T-cell (primary cell): ENCODE measurements at regions not wholly inside any gene's neighbourhood (a gene's known extent, or its start where the extent isn't known, plus 50 kb on each side); places are given as distances from the start of the nearest gene placed in this dataset.

ENCODE experiments used
- ATAC-seq, 4 experiments: fragments of 200-7000 bp in 3 of 4; fragments of 150-1000 bp in 1 of 4; cut with Tn5 transposase; replicated peaks in 1 of 4; 1 replicate in 3 of 4; 2 replicates in 1 of 4; pipeline ENCODE4 v1.10.0; 2021; ENCODE audit warnings: moderate library complexity in 3 of 4, mild to moderate bottlenecking in 2 of 4, moderate number of reproducible peaks in 1 of 4
- CTCF ChIA-PET, 2 donors: fragments of 300-600 bp; sonication (Branson Sonifier 250); formaldehyde crosslinking; loops; one replicate each; lab custom pipeline; 2022; ENCODE audit warnings: antibody characterized with exemption in 2 of 2; lab: Charles Lee
- POLR2A ChIA-PET, 2 donors: fragments of 300-600 bp; sonication (Branson Sonifier 250); formaldehyde crosslinking; loops; one replicate each; lab custom pipeline; 2022; ENCODE audit warnings: antibody characterized with exemption in 2 of 2; lab: Charles Lee
- DNase-seq, 35 experiments: peaks; one replicate each; pipeline versions ENCODE4 v3.0.0 to v3.0.0-alpha.2; 2013 to 2023
- H3K27ac ChIP-seq: one replicate; pipeline ENCODE4 v1.5.1; 2013; ENCODE audit warnings: low read length
- H3K27me3 ChIP-seq, 2 experiments: replicated peaks in 1 of 2; 1 replicate in 1 of 2; 2 replicates in 1 of 2; pipeline versions ENCODE4 v1.6.1 to v1.7.0; 2013; ENCODE audit warnings: low read length in 1 of 2, mixed read lengths in 1 of 2; ENCODE audit not compliant: control insufficient read depth in 2 of 2, insufficient read depth in 2 of 2; ENCODE audit errors: extremely low read depth in 1 of 2
- H3K36me3 ChIP-seq, 2 donors: 1 replicate in 1 of 2; 2 replicates in 1 of 2; pipeline versions ENCODE4 v1.6.1 to v1.7.0; 2013; ENCODE audit warnings: low read length in 1 of 2; ENCODE audit not compliant: control insufficient read depth in 2 of 2, insufficient read depth in 1 of 2; ENCODE audit errors: extremely low read depth in 1 of 2
- H3K4me1 ChIP-seq, 2 experiments: 1 replicate in 1 of 2; 2 replicates in 1 of 2; pipeline versions ENCODE4 v1.6.1 to v1.7.0; 2013; ENCODE audit warnings: low read length in 2 of 2, mixed read lengths in 1 of 2; ENCODE audit not compliant: insufficient read depth in 2 of 2, control insufficient read depth in 1 of 2; ENCODE audit errors: extremely low read depth in 1 of 2
- H3K4me3 ChIP-seq, 2 donors: 1 replicate in 1 of 2; 2 replicates in 1 of 2; pipeline versions ENCODE4 v1.5.1 to v1.7.0; 2013; ENCODE audit warnings: mild to moderate bottlenecking in 2 of 2, low read length in 1 of 2, moderate library complexity in 1 of 2; ENCODE audit not compliant: control insufficient read depth in 1 of 2; ENCODE audit errors: extremely low read depth in 1 of 2
- H3K9me3 ChIP-seq: 2 replicates; pipeline ENCODE4 v1.7.0; 2013
- H3K27ac Mint-ChIP-seq, 2 donors: one replicate each; pipeline ENCODE4 v1.8.0; 2020 to 2021; ENCODE audit warnings: mild to moderate bottlenecking in 2 of 2, mixed read lengths in 2 of 2
- H3K27me3 Mint-ChIP-seq, 2 donors: one replicate each; pipeline ENCODE4 v1.8.0; 2021 to 2022; ENCODE audit warnings: mixed read lengths in 2 of 2
- H3K36me3 Mint-ChIP-seq: one replicate; pipeline ENCODE4 v1.8.0; 2021; ENCODE audit warnings: mixed read lengths
- H3K4me1 Mint-ChIP-seq, 3 donors: one replicate each; pipeline ENCODE4 v1.8.0; 2020 to 2022; ENCODE audit warnings: mixed read lengths in 3 of 3, mild to moderate bottlenecking in 1 of 3
- H3K4me3 Mint-ChIP-seq, 3 donors: one replicate each; pipeline ENCODE4 v1.8.0; 2020 to 2022; ENCODE audit warnings: mild to moderate bottlenecking in 3 of 3, mixed read lengths in 3 of 3, moderate library complexity in 3 of 3
- H3K9me3 Mint-ChIP-seq, 3 donors: one replicate each; pipeline ENCODE4 v1.8.0; 2020 to 2022; ENCODE audit warnings: mixed read lengths in 3 of 3
- WGBS: methylation state at CpG from one replicate; pipeline ENCODE4 v1.1.5; 2013; ENCODE audit warnings: missing lambda C conversion rate; ENCODE audit not compliant: insufficient coverage; 5-methylcytosine and 5-hydroxymethylcytosine counted together

DNA sequence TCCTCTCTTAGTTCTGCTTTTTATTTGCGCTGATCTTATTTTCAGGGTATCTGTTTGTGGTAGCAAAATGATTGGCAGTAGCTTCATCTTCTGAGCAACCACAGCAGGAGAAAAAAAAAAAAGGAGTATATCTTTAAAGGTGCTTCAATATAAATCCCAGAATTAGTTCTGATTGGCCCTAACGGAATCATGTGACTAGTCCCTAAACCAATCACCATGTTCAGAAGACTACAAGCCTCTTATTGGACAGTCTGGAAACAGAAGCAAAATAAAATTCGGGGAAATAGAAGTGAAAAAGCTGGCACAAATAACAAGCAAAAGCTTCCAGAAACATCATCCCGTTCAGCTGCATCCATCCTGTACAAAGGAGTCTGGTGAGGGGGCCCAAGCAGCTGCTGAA, 49.9 kb upstream of the PTPRO start:
- ATAC-seq (no peak), DNase-seq (no peak)
- ChIA-PET POLR2A (interaction anchor here in 1 of 2 donors (0.6 kb wide), 1 partner anchor 1088 kb away, joined by 3 read pairs; no protein-coding TSS in a partner anchor), CTCF (interaction anchor here (0.6 to 1.4 kb wide), 5 partner anchors 9 to 653 kb away, joined by 3 to 6 read pairs (median 3); no protein-coding TSS in a partner anchor)
- Histone ChIP-seq H3K9me3 (no peaks in the 10 kb centered on the region), H3K4me3 (no peak overlapping the region), H3K36me3 (no peaks in the 10 kb centered on the region), H3K27me3 (no peaks in the 10 kb centered on the region), H3K27ac (no peak overlapping the region), H3K4me1 (no peaks in the 10 kb centered on the region)
- H3K4me1 Mint-ChIP-seq = no peaks in the 10 kb centered on the region
- no peaks in the 10 kb centered on the region for H3K9me3 Mint-ChIP-seq
- H3K36me3 Mint-ChIP-seq = no peaks in the 10 kb centered on the region
- peaks cover 6 to 10% of the 10 kb centered on the region in 2 donors for H3K27me3 Mint-ChIP-seq
- no peak overlapping the region for H3K27ac Mint-ChIP-seq
- no CpG with 5 or more reads among the region's 4 CpGs for WGBS
- H3K4me3 Mint-ChIP-seq = no peak overlapping the region
